ENCODE measurements at regions not wholly inside any gene's neighbourhood (a gene's known extent, or its start where the extent isn't known, plus 50 kb on each side); places are given as distances from the start of the nearest gene placed in this dataset.
"Not testable (repeated sequence)": the region's sequence is repeated elsewhere in the genome, so short reads cannot be mapped to it uniquely, and the experiment has no call there.

GRCh38 chr9:103611950-103612349 is 482.2 kb upstream of the SMC2 start:
- DNase-seq (ENCODE audit: low read depth in 2 of 2) = not testable (repeated sequence)

- no peak for DNase-seq (ENCODE audit: low read depth in 2 of 2)
Measured at GRCh38 chr9:103615994-103616393, 478.1 kb upstream of the SMC2 start.

GRCh38 chr9:103617046-103617445 is 477.1 kb upstream of the SMC2 start:
- DNase-seq (ENCODE audit: low read depth in 2 of 2) = no peak

GRCh38 chr9:103625161-103625804 is 468.8 kb upstream of the SMC2 start:
- no peak for DNase-seq (ENCODE audit: low read depth in 2 of 2)

GRCh38 chr9:103627731-103628130 is 466.4 kb upstream of the SMC2 start:
- DNase-seq (ENCODE audit: low read depth in 2 of 2) = no peak

- DNase-seq (ENCODE audit: low read depth in 2 of 2) = no peak
Measured at GRCh38 chr9:103649086-103649485, 445.0 kb upstream of the SMC2 start.

- DNase-seq (ENCODE audit: low read depth in 2 of 2) = no peak
Measured at GRCh38 chr9:103658156-103658555, 436.0 kb upstream of the SMC2 start.

GRCh38 chr9:103660830-103661229 is 433.3 kb upstream of the SMC2 start:
- DNase-seq (ENCODE audit: low read depth in 2 of 2) = no peak

GRCh38 chr9:103661663-103662062 is 432.4 kb upstream of the SMC2 start:
- DNase-seq (ENCODE audit: low read depth in 2 of 2) = no peak

GRCh38 chr9:103669296-103669695 is 424.8 kb upstream of the SMC2 start:
- no peak for DNase-seq (ENCODE audit: low read depth in 2 of 2)

- no peak for DNase-seq (ENCODE audit: low read depth in 2 of 2)
Measured at GRCh38 chr9:103674271-103674670, 419.8 kb upstream of the SMC2 start.

GRCh38 chr9:103680581-103680980 is 413.5 kb upstream of the SMC2 start:
- no peak for DNase-seq (ENCODE audit: low read depth in 2 of 2)

- DNase-seq (ENCODE audit: low read depth in 2 of 2) = no peak
Measured at GRCh38 chr9:103681435-103681834, 412.7 kb upstream of the SMC2 start.

- no peak for DNase-seq (ENCODE audit: low read depth in 2 of 2)
Measured at GRCh38 chr9:103700195-103700962, 393.7 kb upstream of the SMC2 start.

- no peak for DNase-seq (ENCODE audit: low read depth in 2 of 2)
Measured at GRCh38 chr9:103702572-103702971, 391.5 kb upstream of the SMC2 start.

- no peak for DNase-seq (ENCODE audit: low read depth in 2 of 2)
Measured at GRCh38 chr9:103707181-103707580, 386.9 kb upstream of the SMC2 start.

GRCh38 chr9:103709366-103709765 is 384.7 kb upstream of the SMC2 start:
- DNase-seq (ENCODE audit: low read depth in 2 of 2) = no peak

GRCh38 chr9:103713631-103714030 is 380.5 kb upstream of the SMC2 start:
- DNase-seq (ENCODE audit: low read depth in 2 of 2) = no peak

GRCh38 chr9:103714992-103715391 is 379.1 kb upstream of the SMC2 start:
- DNase-seq (ENCODE audit: low read depth in 2 of 2) = no peak

GRCh38 chr9:103721056-103721455 is 373.1 kb upstream of the SMC2 start:
- no peak for DNase-seq (ENCODE audit: low read depth in 2 of 2)

GRCh38 chr9:103730866-103731265 is 363.2 kb upstream of the SMC2 start:
- DNase-seq (ENCODE audit: low read depth in 2 of 2) = no peak

- DNase-seq (ENCODE audit: low read depth in 2 of 2) = no peak
Measured at GRCh38 chr9:103731541-103731940, 362.6 kb upstream of the SMC2 start.

GRCh38 chr9:103734471-103734870 is 359.6 kb upstream of the SMC2 start:
- no peak for DNase-seq (ENCODE audit: low read depth in 2 of 2)
